ENCODE measurements at regions not wholly inside any gene's neighbourhood (a gene's known extent, or its start where the extent isn't known, plus 50 kb on each side); places are given as distances from the start of the nearest gene placed in this dataset.

GRCh38 chr18:78820161-78820834, 159.3 kb upstream of the SALL3 start:
- no peak for DNase-seq (ENCODE audit: low read depth)
- H3K4me3 ChIP-seq (replicated peaks; ENCODE audit: low read depth, low read length) = no peak overlapping the region
- TF ChIP-seq, protein P1, sequence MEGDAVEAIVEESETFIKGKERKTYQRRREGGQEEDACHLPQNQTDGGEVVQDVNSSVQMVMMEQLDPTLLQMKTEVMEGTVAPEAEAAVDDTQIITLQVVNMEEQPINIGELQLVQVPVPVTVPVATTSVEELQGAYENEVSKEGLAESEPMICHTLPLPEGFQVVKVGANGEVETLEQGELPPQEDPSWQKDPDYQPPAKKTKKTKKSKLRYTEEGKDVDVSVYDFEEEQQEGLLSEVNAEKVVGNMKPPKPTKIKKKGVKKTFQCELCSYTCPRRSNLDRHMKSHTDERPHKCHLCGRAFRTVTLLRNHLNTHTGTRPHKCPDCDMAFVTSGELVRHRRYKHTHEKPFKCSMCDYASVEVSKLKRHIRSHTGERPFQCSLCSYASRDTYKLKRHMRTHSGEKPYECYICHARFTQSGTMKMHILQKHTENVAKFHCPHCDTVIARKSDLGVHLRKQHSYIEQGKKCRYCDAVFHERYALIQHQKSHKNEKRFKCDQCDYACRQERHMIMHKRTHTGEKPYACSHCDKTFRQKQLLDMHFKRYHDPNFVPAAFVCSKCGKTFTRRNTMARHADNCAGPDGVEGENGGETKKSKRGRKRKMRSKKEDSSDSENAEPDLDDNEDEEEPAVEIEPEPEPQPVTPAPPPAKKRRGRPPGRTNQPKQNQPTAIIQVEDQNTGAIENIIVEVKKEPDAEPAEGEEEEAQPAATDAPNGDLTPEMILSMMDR (IDR thresholded peaks at IDR 0.05; ENCODE audit: low read length, missing control alignments) = no peak

DNA sequence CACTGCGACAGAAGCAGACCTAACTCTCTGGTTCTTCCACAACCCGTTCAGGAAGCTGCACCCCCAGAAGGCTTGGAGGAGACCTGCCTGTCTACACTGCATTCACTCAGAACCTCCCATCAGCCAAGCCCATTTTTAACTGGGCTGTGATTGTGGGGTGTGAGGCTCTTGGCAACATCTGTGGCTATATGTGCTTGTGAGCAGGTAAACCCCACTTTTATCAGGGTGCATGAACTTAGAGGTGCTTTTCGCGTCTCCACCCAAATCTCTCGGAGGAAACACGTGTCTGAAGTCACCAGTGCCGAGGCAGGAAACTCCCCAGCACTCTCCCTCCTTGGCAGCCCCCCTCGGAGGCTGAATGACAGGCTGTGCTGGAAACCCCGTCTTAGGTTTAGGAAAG, 158.2 kb upstream of the SALL3 start:
- no peak for DNase-seq (ENCODE audit: low read depth)
- no peak overlapping the region for H3K4me3 ChIP-seq (replicated peaks; ENCODE audit: low read depth, low read length)
- TF ChIP-seq, protein P1 (IDR thresholded peaks at IDR 0.05; ENCODE audit: low read length, missing control alignments) = no peak

GRCh38 chr18:78822171-78822948, 157.3 kb upstream of the SALL3 start:
- no peak for DNase-seq (ENCODE audit: low read depth)
- TF ChIP-seq, protein P1 (IDR thresholded peaks at IDR 0.05; ENCODE audit: low read length, missing control alignments) = no peak
- H3K4me3 ChIP-seq (replicated peaks; ENCODE audit: low read depth, low read length) = no peak overlapping the region

- DNase-seq (ENCODE audit: low read depth) = no peak
- H3K4me3 ChIP-seq (replicated peaks; ENCODE audit: low read depth, low read length) = no peak overlapping the region
- TF ChIP-seq, protein P1 (IDR thresholded peaks at IDR 0.05; ENCODE audit: low read length, missing control alignments) = no peak
Measured at GRCh38 chr18:78822949-78823285, 156.7 kb upstream of the SALL3 start.

DNA sequence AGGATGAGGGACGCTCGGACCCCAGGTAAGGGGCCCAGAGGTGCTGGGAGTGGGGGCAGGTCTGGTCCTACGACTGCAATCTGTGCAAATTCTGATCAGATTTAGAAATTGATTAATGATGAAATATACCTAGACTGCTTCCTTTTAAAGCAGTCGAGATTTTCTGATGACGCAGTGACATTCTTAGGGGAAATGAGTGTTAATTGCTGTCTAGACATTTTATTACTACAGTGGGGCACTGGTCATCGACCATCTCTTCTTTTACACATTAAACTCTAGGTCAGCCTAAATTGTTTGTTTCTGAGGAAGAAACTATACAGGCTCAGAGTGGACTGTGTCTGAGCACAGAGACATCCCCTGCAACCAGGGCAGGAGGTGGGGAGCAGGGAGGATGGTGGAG, 154.4 kb upstream of the SALL3 start:
- H3K4me3 ChIP-seq (replicated peaks; ENCODE audit: low read depth, low read length) = no peak overlapping the region
- TF ChIP-seq, protein P1 (IDR thresholded peaks at IDR 0.05; ENCODE audit: low read length, missing control alignments) = no peak
- no peak for DNase-seq (ENCODE audit: low read depth)

GRCh38 chr18:78826631-78827030, 153.0 kb upstream of the SALL3 start:
- TF ChIP-seq, protein P1 (IDR thresholded peaks at IDR 0.05; ENCODE audit: low read length, missing control alignments) = no peak
- no peak overlapping the region for H3K4me3 ChIP-seq (replicated peaks; ENCODE audit: low read depth, low read length)
- no peak for DNase-seq (ENCODE audit: low read depth)

Measured in fibroblast of pulmonary artery (primary cell).